ENCODE measurements at regions not wholly inside any gene's neighbourhood (a gene's known extent, or its start where the extent isn't known, plus 50 kb on each side); places are given as distances from the start of the nearest gene placed in this dataset.

GRCh38 chr4:117447925-117448324, 362.5 kb upstream of the TRAM1L1 start:
- DNase-seq: peak; percentile 7

- no peak for DNase-seq
Observed at GRCh38 chr4:117455088-117455487, 369.7 kb upstream of the TRAM1L1 start.

GRCh38 chr4:117466388-117466787, 381.0 kb upstream of the TRAM1L1 start:
- no peak for DNase-seq

- DNase-seq: no peak
Observed at GRCh38 chr4:117467404-117467803, 382.0 kb upstream of the TRAM1L1 start.

- no peak for DNase-seq
Observed at GRCh38 chr4:117474987-117475386, 389.6 kb upstream of the TRAM1L1 start.

- DNase-seq: no peak
Observed at GRCh38 chr4:117477925-117478324, 392.5 kb upstream of the TRAM1L1 start.

GRCh38 chr4:117478702-117479101, 393.3 kb upstream of the TRAM1L1 start:
- DNase-seq: no peak

GRCh38 chr4:117479673-117480072, 394.3 kb upstream of the TRAM1L1 start:
- DNase-seq: no peak

- no peak for DNase-seq
Observed at GRCh38 chr4:117481742-117482141, 396.4 kb upstream of the TRAM1L1 start.

- DNase-seq: no peak
Observed at GRCh38 chr4:117488692-117489091, 403.3 kb upstream of the TRAM1L1 start.

- no peak for DNase-seq
Observed at GRCh38 chr4:117489107-117489506, 403.7 kb upstream of the TRAM1L1 start.

- DNase-seq: no peak
Observed at GRCh38 chr4:117491516-117491915, 406.1 kb upstream of the TRAM1L1 start.

- no peak for DNase-seq
Observed at GRCh38 chr4:117495802-117496201, 410.4 kb upstream of the TRAM1L1 start.

GRCh38 chr4:117512414-117512813, 427.0 kb upstream of the TRAM1L1 start:
- DNase-seq: no peak

GRCh38 chr4:117514391-117515175, 429.2 kb upstream of the TRAM1L1 start:
- no peak for DNase-seq

GRCh38 chr4:117515921-117516320, 430.5 kb upstream of the TRAM1L1 start:
- DNase-seq: no peak

GRCh38 chr4:117527601-117528000, 442.2 kb upstream of the TRAM1L1 start:
- no peak for DNase-seq

GRCh38 chr4:117529401-117529800, 444.0 kb upstream of the TRAM1L1 start:
- DNase-seq: no peak

- DNase-seq: no peak
Observed at GRCh38 chr4:117533501-117533900, 448.1 kb upstream of the TRAM1L1 start.

GRCh38 chr4:117545039-117545438, 459.7 kb upstream of the TRAM1L1 start:
- DNase-seq: no peak

- no peak for DNase-seq
Observed at GRCh38 chr4:117549524-117549923, 464.1 kb upstream of the TRAM1L1 start.

- no peak for DNase-seq
Observed at GRCh38 chr4:117550085-117550484, 464.7 kb upstream of the TRAM1L1 start.

- no peak for DNase-seq
Observed at GRCh38 chr4:117560329-117560728, 474.0 kb upstream of the NDST3 start.

- no peak for DNase-seq
Observed at GRCh38 chr4:117574085-117574484, 460.2 kb upstream of the NDST3 start.

- DNase-seq: no peak
Observed at GRCh38 chr4:117575850-117576249, 458.4 kb upstream of the NDST3 start.
